22Rv1 (cell line): ENCODE measurements at regions not wholly inside any gene's neighbourhood (a gene's known extent, or its start where the extent isn't known, plus 50 kb on each side); places are given as distances from the start of the nearest gene placed in this dataset.

Source experiments
- H3K27ac ChIP-seq: fragments of 450-650 bp; 2 replicates; pipeline ENCODE4 v1.5.1; 2017
- ZFX ChIP-seq: fragments of 450-650 bp; IDR thresholded peaks from 2 replicates; pipeline ENCODE4 v1.6.1; 2017; ENCODE audit warnings: antibody characterized with exemption, borderline replicate concordance
- TF ChIP-seq, protein P1 (sequence below): fragments of 450-650 bp; IDR thresholded peaks from 2 replicates; pipeline ENCODE4 v1.5.1; 2017; ENCODE audit warnings: mild to moderate bottlenecking

DNA sequence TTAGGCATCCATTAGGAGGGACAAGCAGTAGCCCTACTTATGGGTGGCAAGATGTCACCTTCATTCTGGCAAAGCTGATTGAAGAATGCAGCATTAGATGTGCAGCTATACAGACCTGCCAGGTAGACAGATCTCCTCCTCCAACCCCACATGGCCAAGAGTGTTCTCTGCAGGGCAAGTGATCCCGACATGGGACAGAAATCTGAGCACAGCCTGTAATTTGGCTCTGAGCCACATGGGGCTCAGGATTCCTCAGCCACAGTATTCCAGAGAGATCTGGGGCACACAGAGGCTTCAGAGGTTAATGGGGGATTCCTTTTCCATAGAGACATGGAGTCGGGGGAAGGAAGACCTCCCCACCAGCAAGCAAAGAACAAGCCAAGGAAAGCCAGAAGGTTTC lies 58.7 kb upstream of the GDF10 start:
- H3K27ac ChIP-seq = no peak overlapping the region
- TF ChIP-seq ZFX = no peak
- TF ChIP-seq, protein P1, sequence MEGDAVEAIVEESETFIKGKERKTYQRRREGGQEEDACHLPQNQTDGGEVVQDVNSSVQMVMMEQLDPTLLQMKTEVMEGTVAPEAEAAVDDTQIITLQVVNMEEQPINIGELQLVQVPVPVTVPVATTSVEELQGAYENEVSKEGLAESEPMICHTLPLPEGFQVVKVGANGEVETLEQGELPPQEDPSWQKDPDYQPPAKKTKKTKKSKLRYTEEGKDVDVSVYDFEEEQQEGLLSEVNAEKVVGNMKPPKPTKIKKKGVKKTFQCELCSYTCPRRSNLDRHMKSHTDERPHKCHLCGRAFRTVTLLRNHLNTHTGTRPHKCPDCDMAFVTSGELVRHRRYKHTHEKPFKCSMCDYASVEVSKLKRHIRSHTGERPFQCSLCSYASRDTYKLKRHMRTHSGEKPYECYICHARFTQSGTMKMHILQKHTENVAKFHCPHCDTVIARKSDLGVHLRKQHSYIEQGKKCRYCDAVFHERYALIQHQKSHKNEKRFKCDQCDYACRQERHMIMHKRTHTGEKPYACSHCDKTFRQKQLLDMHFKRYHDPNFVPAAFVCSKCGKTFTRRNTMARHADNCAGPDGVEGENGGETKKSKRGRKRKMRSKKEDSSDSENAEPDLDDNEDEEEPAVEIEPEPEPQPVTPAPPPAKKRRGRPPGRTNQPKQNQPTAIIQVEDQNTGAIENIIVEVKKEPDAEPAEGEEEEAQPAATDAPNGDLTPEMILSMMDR = no peak

DNA sequence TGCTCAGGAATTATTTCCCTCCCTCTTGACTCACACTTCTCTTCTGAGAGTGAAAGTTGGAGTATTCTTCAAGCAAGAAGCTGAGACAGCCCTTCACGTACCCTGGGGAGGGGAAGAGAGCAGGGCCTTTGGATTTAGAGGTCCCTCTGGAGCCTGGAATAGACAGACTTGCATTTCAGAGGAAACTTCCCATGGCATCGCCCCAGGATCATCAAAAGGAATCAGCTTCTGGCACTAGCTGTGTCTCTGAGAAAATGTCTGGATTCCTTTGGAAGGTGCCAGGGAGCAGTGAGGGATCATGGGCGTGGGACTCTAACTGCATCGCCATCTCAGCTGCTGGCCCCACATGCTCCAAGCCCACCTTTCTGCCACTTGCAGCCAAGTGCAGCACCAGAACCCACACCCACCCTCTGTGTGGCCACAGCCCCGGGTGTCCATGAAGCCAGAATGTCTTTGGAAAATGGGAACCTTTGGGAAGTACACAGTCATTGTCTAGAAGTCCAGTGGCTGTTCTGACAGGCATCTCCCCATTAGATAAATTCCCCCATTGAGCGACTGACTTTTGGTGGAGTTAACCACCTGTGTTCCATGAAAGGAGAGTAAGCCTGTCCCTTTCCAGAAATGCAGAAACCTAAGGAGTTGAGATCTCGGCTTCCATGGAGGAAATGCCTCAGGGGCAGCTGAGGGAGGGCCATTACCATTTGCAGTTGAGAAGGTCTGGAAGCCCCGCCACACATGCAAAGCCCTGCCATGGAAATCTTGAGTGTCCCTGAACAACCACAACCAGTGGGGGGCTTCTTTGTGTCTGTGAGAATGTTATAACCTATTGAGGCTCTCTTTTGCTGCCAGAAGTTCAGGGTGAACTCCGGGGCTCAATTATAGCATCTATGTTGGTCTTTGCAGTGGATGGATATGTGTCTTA lies 57.8 kb upstream of the GDF10 start:
- TF ChIP-seq, protein P1 = no peak
- TF ChIP-seq ZFX = no peak
- H3K27ac ChIP-seq = no peak overlapping the region

DNA sequence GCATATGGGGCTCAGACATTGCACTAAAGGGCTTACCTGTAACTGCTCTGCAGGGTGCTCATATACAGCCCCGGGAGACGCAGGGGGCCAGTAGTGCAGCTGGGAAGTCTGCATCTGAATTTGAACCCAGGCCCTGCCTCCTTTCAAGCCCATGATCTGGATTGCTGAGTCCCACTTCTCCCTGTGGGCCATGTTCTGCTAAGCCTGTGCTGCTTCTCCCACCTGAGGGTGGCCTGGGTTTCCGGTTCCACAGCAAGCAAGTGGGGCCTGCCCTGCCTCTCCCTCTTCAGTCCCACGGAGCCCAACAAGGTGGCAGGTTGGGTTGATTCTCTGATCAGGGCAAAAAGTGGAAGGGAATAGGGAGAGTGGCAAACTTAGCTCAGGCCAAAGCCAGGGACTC lies 56.6 kb upstream of the GDF10 start:
- H3K27ac ChIP-seq = no peak overlapping the region
- TF ChIP-seq ZFX = no peak
- TF ChIP-seq, protein P1 = no peak

DNA sequence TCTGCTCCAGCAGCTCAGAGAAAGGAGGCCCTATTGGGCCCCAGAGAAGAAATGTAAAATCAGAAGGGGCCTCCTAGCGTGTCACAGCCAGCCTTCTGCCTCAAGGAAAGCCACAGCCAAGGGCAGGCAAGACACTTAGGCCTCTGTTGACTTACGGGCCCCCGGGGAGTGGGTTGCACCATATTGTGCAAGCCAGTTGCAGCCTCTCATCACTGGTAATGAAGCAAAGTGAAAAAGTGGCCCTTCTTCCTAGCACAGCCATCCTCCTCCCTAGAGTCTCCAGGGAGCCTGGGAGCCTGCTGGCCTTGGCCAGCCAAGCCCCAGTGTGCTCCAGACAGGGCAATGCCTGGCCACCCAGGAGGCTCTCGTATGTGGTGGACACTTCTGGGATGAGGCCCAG lies 56.2 kb upstream of the GDF10 start:
- no peak for TF ChIP-seq ZFX
- TF ChIP-seq, protein P1 = no peak
- H3K27ac ChIP-seq = no peak overlapping the region

DNA sequence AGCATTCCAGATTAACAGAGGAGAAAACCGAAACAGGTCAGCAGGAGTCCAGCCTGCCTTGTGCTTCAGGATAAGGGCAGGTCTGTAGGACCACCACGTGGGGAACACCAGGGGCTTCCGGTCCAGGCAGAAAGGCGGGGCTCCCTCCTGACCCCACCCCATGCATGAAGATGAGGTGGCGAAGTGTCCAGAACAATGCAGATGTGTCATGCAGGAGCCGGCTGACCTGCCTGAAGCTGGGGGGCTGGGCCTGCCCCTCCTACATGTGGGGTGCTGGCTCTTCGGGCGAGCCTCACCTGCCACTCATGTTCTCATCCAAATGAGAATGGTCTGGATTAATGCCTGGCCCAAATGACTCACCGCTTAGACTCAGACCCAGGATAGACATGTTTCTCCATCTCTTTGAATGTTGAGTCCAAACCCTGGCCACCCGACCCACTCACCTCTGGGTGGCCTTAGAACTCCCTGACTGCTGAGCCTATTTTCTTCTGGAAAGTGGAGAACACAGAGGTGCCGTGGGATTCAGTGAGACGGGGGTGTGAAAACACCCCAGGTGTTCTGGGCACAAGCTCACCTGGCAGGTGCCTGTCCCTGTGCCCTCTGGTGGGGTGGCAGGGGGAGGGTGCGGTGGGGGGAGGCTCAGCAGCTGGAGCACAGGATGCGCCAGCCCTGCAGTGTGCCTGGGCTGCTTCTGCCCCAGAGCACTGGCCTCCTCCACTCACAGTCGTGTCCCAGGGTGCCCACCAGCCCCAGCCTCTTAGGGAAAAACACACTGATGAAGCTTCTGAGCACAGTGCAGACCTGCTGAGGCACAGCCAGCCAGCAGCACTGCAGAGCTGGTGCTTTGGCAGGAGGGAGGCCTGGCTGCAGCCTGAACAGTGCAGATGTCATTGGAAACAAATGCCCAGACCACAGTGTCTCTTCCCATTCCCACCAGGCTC lies 55.2 kb upstream of the GDF10 start:
- no peak overlapping the region for H3K27ac ChIP-seq
- TF ChIP-seq, protein P1 = no peak
- no peak for TF ChIP-seq ZFX

DNA sequence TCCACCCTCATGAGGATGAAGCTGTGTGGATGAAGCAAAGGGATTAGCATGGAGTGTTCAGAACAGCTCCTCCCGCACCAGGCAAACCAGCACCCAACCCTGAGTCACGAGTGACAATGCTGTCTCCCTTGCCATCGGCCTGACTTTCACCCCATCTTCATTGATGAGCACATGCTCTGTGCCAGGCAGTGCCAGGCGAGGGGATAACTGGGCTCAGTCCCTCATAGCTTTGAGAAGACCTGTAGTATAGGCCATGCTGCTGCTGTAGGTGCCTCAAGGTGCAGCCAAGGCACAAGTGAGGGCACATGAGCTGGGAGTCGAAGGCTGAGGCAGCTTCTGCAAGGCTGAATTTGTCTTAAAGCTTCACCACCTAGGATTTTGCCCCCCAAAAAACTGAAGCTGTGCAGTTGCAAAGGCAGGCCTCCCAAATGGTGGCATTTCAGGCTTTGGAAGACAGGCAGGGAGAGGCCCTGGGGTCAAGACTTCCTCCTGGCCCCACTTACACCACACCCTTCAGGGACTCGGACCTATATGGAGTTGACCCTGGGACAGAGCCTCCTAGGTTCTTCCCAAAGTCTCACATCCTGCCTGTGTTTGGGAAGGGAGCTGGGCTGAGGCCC lies 54.2 kb upstream of the GDF10 start:
- H3K27ac ChIP-seq = no peak overlapping the region
- TF ChIP-seq, protein P1 = no peak
